CD4-positive, alpha-beta T cell treated with Interleukin-15 for 1 hour (primary cell): ENCODE measurements at regions not wholly inside any gene's neighbourhood (a gene's known extent, or its start where the extent isn't known, plus 50 kb on each side); places are given as distances from the start of the nearest gene placed in this dataset.

Source experiments
- DNase-seq: peaks from one replicate; pipeline ENCODE4 v3.0.0-alpha.2; 2020

DNA sequence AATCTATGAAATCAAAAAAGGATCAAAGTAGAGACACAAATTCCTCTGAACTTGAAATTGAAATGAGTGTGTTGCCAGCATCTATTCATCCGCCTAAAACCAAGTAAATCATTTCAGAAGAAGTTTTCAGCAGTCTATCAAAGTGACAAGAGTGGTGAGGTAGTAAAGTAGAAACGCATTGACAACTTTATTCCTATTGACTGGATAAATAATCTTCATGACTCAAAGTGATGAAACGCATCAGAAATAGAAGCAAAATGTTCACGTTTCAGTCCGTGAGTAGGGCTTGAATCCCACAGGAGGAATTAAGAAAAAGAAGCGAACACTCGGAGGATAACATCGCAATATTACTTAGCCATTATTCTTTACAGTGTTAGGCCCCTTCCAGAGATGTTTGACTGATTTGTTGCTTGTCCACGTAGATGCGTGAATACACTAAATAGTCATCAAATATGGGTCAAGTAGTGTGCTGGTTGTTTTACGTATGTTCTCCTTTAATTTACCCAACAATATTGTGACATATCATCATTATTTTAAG is 314.4 kb downstream of the PLK2 start:
- DNase-seq, result no peak

DNA sequence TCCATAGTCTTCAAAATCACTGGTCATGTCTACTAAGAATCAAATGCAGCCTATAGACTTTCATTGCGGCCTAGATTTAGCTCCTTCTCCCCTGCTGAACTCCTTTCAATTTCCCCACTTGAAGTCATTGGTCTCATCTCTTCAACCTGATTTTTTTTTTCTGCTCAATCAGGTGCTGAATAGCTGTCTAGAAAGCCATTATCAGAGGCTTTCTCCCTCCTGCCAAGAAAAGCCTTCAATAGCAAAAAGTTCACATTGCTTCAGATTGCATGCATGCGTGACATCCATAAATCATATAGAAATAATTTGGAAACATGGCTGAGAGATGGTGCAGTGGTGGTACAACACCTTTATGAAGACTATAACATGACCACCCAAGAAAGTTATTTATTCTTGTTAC is 316.2 kb downstream of the PLK2 start:
- DNase-seq, result no peak

DNA sequence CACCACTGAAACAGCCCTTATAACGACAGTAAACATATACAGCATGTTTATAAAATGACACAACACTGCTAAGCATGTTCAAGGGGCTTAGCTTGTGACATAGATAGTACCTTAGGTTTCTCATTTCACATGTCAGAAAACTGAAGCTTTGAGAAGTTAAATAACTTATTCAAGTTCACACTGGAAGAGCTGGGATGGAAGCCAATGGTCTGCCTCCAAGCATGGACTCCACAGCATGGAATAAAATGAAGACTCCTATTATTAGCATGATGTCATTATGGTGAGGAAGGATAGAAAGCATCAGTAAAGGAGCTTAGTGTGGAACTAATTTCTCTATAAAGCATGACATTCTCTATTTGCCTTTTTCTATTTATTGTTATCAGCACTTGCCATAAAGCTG is 316.7 kb downstream of the PLK2 start:
- no peak for DNase-seq

DNA sequence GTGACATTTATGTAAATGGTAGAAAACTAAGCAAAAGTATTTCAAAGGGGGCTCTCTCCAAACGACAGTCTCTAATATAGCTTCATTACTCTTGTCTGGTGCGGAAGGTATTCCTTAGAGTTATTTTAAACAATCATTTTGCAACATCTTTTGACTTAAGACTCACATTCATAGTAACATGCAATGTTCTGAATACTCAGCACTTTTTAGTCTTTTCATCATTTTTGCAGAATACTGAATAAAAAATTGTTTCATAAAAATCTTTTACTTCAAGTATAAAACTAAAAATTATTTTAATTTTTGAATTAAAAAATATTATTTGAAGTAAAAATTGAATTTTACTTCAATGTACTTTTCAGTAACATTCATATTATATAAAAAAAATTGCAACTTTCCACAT is 321.1 kb downstream of the PLK2 start:
- DNase-seq, result no peak

DNA sequence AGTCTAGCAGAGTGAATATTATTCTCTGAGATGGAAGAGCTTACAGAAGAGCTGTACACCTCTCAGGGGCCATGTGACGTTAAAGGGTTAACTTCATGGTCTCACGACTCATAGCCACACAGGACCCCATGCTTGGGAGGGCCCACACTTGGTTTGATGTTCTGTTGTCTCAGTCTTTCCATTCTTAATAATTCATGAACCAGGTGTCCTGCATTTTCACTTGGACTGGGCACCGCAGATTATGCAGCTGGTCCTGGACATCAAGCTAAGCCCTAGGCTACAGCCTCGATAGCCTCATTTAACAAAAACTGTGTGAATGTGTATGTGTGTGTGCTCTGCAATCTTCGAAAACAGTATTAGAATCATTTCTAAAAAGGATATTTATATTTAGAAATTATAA is 323.5 kb downstream of the PLK2 start:
- DNase-seq, result no peak

DNA sequence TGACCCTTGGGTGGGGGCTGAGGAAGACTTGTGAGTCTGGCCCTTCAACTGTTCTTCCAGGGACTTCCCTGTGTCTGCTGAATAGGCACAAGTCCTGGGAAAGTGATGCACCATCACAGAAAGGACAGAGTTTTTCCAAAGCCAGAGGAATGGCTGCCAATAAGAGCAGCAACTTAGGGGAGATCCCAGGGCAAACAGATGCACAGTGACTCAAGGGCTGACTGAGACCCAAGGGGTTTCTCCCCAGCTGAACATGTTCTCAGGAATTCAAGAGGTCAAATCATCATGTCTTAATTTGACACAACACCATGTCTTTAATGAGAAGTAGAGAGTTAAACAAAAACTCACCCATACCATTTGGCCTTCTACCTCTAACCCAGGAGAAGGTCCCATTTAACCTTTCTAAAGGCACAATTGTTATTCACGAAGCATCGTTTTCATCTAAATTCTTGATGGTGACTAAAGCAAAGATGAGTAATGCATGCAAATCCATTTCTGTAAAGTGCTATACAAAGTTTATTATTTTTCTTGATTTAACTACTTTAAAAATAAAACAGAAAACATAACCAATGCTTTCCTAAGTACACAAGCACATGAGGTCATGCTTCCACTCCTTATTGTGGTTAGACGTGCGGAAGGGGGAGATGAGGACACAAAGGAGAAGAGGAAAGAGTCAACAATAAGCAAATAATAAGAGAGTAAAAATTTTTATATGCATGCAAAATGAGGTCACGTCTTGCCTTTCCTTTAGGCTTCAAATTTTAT is 324.1 kb downstream of the PLK2 start:
- no peak for DNase-seq

DNA sequence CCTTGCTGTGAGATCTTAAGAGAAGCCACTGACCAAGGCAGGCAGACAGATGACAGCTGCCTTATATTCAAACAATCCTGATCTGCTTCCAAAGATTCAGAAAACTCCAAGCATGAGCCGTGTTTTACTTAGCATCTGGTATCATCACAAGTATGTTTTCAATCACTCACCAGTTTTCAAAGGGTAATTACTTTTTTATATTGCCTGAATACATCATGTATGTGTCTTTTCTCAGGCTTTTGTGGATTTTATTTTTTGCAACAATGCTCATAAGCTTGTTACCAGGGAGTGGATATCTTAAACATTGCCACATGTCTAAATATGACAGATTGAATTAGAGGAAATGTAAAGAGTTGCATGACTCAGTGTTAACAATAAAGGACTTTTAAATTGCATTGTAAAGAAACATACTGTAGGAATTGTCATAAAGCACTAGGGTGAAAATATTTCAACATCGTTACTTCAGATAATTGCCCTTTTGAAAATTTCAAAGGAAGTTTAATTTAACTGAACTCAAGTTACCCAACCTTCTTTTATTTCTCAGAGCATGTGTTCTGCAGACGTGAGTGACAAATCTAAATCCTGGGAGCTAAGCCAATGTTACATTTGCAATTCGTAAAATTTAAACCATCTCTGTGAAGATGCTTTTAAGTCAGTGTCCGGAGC is 326.1 kb downstream of the PLK2 start:
- DNase-seq, result no peak

DNA sequence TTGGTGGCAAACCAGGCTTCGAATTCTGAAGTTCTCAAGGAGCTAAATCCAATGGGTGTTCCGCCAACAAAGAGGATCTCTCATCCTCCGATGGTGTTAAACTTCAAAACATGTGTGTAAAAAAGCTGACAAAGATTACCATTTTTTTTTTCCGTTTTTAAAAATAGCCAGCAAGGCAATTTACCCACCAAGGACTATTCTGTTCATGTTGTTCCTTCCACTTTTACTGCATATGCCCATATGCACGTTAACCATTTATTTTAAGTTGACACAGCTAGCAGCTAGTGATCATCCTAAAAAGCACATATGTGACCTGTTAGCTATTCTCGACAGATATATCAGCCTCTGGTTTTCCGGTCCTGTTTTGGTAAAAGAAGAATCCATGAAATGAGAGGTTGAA is 326.7 kb downstream of the PLK2 start:
- DNase-seq, result no peak

DNA sequence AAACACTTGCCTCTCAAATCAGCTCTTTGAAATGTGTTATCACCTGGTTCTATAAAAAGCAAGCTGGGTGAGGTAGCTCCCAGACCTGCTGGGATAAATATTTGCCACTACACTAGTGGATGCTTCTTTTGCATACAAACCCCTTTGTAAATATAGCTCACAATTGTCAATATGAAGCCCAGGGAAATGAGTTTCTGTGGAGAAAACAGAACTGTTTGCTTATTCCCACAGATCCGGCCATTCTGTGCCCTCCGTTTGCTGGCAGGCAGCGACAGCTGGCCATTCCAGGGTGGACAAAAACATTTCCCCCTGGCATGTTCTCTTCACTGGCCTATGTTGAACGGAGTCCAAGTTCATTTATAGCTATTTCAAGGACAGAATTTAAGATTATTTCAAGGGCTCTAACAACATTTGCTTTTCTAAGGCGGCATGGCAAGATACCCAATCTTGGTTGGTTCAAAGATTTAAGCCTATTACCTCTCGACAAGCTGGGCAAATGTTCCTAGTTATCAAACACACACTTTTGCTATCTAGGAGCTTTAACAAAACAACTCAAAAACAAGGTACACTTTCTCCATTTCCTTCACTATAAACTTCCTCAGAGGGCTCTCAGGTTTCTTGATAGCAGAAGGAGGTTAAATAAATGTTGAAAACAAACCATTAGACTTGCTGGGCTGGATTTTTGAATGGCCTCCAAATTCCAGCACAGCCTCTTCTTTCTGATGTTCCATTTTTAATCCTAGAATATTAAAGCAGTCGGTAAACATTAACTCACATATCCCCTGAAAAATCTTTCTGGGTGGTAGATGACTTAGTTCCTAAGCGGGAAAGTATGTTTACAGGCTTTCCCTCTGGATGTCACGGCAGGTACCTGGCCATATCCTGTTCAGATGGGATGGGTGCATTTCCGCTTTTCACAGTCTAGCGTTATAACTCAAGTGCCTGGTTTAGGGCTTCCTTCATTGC is 332.3 kb downstream of the PLK2 start:
- DNase-seq, result no peak

DNA sequence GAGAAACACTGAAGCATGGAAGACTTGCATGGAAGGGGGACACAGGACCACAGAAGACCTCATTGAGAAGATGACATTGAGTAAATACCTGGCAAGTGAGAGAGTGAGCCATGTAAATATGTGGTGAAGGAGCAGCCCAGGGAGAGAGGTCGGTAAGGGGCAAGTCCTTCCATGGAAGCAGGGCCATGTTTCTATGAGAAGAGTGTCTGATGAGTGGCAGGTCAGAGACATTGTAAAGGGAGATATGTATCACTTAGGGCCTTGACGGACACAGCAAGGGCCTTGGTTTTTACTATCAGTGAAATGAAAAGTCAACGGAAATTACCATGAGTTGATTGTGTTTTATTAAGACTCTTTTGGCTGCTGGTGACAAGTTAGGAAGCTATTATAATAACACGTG is 336.4 kb downstream of the PLK2 start:
- no peak for DNase-seq

DNA sequence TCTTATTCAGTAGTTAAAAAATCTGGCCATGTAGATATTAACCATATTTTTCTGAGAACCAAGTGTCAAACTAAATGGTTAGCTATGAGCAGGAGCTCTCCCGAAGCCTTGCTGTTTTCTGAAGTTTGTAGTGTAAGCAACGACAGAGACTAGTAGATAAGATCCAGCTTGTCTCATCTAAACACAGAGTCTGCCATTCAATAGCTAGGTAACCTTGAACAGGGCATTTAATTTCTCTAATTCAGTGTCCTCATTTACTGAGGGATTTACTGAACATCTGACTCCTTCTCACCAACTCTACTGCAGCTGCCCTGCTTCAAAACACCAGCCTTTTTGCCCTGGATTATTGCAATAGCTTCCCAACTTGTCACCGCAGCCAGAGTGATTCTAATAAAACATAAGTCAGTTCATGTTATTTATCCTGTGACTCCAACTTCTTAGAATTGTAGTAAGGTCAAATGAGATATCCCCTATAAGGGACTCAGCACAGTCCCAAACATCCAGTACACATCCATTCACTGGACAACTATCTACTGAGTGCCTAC is 337.0 kb downstream of the PLK2 start:
- no peak for DNase-seq

DNA sequence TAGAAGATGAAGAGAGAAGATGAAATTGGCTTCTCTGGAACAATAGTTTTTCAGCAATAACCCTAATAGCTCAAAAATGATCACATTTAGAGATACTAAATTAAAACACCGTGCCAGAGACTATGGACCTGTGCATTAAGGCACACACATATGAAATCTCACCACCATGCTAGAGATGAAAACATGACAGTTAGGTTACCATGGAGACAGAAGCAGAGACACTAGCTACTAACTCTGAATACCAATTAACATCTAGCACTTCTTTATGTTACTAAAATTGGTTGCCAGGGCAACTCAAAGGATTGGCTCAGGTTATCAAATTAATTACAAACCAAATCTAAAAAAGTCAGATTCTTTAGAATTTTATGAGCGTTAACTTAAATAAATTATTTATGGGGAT is 337.7 kb downstream of the PLK2 start:
- no peak for DNase-seq

DNA sequence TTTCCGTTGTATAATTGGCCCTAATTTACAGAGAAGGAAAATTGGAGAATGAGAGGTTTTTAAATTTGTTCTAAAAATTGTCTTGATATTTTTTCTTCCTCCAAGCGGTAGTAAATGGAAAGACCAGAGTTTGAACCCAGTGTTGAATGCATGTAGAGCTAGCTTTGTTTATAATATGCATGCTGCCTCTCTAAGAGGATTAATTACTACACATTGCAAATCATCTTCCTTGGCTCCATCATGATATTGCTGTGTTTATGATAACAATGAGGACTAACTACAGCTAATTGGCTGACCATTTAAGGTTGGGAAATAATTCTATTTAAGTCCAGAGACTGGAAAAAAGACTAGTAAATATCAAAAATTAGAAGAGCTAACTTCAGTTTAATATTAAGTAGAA is 338.5 kb downstream of the PLK2 start:
- DNase-seq, result no peak

DNA sequence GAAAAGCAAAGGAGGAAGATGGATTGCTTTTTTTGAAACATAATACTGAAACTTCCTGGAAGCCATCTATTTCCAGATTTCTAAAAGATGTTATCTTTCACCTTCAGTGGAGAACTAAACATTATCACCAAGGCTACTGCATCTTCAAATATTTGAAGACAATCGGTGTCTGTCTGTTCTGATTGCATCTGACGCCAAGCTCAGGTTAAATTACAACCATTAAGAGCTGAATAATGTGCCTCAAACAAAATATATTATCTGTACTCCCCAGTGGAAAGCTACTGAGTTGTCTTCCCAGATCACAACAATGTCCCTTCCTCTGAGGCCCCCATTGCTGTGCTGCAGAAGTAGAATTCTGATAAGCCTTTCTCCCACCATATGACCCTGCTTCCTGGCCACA is 342.3 kb downstream of the PLK2 start:
- DNase-seq, result no peak

DNA sequence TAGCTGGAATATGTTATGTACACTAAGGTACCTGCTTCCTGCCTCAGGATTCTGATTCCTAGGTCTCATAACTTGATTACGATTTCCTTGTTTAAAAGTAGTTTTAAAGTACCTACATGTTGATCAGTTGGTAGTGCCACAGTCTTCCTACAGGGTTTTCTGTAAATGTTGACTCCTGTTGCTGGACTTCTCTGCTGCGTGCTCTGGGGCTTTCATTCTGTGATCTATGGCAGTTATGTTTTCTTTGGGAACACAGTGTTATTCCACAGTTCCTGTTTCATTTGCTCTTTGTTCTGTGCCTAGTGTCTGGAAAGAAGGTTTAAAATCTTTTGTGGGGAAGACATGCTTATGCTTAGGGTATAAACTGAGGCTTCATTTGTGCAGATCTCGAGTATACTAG is 343.5 kb downstream of the PLK2 start:
- no peak for DNase-seq

DNA sequence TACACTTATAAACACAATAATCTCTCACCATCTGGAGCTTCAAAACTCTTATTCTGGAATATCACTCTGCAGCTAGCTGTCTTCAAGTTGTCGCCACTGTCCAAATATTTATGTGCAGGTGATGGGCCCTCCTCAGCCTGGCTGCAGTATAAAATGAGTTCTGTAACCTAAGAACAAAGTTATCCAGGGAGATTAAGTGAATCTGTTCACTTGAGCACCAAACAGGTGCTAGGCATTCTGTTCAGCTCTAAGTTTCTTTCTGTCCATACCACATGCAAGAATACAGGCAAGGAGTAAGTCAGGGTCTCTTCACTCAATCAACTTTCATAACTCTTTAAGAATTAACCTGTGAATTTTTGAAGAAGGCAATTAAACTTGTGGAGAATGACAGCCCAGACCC is 344.1 kb downstream of the PLK2 start:
- DNase-seq, result no peak

DNA sequence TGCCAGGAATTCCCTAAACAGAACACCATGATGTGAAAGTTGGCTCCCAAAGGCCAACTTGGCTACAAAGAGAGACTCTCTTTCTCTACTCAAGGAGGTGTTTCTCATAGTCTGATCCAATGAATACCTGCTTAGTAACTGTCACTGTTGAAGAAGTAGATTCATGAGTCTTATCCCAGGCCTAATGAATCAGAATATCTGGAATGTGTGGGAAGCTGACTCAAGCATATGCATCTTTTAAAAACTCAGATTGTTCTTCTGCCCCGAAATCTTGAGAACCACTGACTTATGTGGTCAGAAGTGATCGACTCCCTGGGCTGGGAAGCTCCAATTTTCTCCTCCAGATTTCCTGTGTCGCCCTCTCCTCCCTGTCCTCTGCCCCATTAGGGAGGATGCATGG is 345.6 kb downstream of the PLK2 start:
- no peak for DNase-seq

DNA sequence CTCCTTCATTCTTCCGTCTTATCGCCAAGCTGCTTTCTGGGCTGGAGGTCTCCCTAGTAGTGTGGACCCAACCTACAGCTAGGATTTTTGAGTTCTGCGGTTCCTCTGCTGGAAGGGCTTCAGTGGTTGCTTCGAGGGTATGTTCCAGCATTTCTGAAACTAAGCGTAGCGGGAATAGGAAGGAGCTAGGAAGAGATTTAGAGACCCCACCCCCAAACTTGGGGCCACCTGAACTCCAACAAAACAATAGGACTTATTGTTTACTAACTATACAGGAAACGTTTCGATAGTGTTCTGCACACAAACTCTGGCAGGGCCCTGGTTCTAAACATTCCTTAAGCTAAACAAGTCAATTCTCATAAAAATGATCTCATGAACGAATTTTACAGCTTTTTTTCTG is 346.7 kb downstream of the PLK2 start:
- no peak for DNase-seq

DNA sequence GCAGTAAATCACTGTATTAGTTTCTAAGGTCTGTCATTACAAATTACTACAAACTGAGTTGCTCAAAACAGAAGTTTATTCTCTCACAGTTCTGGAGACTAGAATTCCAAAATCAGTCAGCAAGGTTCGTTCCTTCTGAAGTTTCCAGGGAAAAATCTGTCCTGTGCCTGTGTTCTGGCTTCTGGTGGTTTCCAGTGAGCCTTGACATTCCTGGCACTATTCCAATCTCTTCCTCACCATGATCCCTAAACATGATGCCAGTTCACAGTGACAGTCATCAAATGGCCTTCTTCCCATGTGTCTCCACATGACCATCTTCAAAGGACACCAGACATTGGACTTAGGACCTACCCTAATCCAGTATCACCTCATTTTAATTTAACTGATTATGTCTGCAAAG is 351.4 kb downstream of the PLK2 start:
- no peak for DNase-seq

DNA sequence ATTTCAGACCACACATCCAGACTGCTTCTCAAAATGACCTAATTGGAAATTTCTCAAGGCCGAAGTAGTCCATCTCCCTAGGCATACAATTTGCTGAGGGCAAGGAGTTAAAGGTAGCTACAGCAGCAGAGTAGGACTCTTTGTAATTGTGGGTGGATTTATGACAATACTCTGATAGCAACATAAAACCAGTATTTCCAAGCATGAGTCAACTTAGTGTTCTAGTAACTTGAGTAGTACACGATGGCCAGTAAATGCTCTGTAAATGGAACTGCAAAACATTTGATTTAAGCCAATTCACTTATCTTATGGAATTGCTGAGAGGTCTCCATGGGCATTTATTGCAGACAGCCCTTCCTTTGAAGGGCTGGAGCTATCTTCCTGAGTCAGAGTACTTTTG is 352.2 kb downstream of the PLK2 start:
- DNase-seq, result no peak

DNA sequence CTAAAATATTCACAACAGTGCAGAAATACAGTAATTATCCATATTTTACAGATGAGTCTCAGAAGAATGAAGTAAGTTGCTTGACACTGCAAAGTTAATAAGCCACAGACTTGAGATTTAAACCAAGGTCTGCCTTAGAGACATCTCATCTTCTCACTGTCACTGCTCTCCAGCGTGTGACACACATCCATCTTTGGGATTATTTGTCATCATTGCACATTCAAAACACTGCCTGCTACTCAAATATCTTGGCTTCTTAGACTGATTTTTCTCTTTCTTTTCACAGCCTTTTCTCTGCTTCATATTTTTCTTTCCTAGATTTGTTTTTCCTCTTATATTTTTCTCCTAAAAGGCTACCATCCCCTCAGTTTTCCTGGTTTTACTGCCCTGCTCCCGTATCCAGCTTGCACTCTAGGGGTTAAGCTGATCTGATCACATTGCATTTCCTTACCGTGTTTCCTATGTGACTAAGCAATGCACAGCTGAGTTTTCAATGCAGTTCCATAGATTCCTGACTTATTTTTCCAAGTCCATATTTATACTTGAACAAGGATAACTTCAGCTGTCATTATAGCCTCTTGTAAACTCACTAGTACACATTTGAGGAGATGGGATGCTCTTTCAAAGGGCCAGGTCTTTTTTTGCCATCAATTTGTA is 353.0 kb downstream of the PLK2 start:
- DNase-seq, result no peak

DNA sequence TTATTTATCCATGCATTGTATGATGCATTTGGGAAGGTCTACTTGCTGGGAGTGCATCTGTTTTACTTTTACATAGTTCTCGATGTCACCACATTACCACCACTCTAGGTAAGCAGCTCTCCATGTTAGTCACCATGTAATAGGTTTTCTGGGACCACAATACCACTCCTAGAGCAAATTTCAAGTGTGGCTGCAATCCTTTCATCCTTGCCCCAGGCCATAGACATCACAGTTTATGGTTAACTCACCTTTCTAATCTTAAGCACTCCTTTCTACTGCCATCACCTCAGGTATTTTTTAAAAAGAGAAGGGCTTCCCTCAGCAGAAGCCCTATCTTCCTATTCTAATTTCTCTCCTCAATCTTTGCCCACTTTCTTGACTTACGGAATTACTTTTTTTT is 354.1 kb downstream of the PLK2 start:
- no peak for DNase-seq

DNA sequence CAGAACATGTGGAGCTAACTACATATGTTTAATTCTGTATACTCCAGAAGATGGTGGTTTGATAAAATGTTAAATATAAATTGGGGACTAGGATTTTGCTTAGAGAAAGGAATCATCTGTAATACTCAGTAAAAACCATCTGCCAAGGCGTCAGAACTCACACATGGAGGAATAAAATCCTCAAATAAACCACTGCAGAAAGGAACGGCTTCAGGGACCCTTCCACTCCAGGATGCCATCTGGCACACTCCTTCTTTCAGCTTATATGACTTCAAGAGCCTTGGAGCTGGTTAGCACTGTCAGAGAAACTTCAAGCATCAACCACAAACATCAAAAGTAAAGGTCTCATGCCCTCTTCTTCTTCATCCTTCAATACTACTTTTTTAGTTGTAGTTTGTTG is 360.6 kb downstream of the PLK2 start:
- no peak for DNase-seq
